Spleen (tissue), 7 donors: ENCODE measurements at regions not wholly inside any gene's neighbourhood (a gene's known extent, or its start where the extent isn't known, plus 50 kb on each side); places are given as distances from the start of the nearest gene placed in this dataset.

ENCODE experiments used
- POLR2A ChIP-seq, 3 donors: fragments of 450-650 bp; IDR thresholded peaks; one replicate each; pipeline ENCODE4 v1.5.1; 2017; ENCODE audit warnings: antibody characterized with exemption in 3 of 3, mild to moderate bottlenecking in 1 of 3
- TF ChIP-seq, protein P1 (sequence below), 11 experiments: fragments of 200-600 bp in 7 of 11; fragments of 450-650 bp in 4 of 11; sonication (generic) in 4 of 11; IDR thresholded peaks in 8 of 11; conservative IDR thresholded peaks in 3 of 11; 1 replicate in 7 of 11; 2 replicates in 4 of 11; pipeline versions ENCODE4 v1.4.0 to v1.8.0; 2016 to 2021; ENCODE audit warnings: antibody characterized with exemption in 11 of 11, inconsistent platforms in 4 of 11, mild to moderate bottlenecking in 1 of 11
- donor health status: DM: no; HTN: no; CAD: no; lungs with moderate emphysema.
- donor health status: DM: no; HTN: no; CAD: no.
- donor health status: DM: no; HTN: no; CAD: no.

- TF ChIP-seq, protein P1, sequence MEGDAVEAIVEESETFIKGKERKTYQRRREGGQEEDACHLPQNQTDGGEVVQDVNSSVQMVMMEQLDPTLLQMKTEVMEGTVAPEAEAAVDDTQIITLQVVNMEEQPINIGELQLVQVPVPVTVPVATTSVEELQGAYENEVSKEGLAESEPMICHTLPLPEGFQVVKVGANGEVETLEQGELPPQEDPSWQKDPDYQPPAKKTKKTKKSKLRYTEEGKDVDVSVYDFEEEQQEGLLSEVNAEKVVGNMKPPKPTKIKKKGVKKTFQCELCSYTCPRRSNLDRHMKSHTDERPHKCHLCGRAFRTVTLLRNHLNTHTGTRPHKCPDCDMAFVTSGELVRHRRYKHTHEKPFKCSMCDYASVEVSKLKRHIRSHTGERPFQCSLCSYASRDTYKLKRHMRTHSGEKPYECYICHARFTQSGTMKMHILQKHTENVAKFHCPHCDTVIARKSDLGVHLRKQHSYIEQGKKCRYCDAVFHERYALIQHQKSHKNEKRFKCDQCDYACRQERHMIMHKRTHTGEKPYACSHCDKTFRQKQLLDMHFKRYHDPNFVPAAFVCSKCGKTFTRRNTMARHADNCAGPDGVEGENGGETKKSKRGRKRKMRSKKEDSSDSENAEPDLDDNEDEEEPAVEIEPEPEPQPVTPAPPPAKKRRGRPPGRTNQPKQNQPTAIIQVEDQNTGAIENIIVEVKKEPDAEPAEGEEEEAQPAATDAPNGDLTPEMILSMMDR (IDR thresholded peaks at IDR 0.05 in 8 of 11, conservative IDR thresholded peaks at IDR 0.05 in 3 of 11) = no peak
- TF ChIP-seq POLR2A (IDR thresholded peaks at IDR 0.05) = no peak
Measured at GRCh38 chr10:61050120-61050745, 106.2 kb upstream of the RHOBTB1 start.
